Parathyroid adenoma (tissue), 2 donors: ENCODE measurements at regions not wholly inside any gene's neighbourhood (a gene's known extent, or its start where the extent isn't known, plus 50 kb on each side); places are given as distances from the start of the nearest gene placed in this dataset.

Experiments
- H2AFZ ChIP-seq: fragments of 300-600 bp; sonication (generic); one replicate; pipeline ENCODE4 v1.7.0; 2017; ENCODE audit warnings: antibody characterized with exemption, mild to moderate bottlenecking
- H3K27ac ChIP-seq: fragments of 300-600 bp; sonication (generic); one replicate; pipeline ENCODE4 v1.7.0; 2017
- H3K27me3 ChIP-seq: fragments of 300-600 bp; sonication (generic); one replicate; pipeline ENCODE4 v1.7.0; 2017; ENCODE audit warnings: low read length; ENCODE audit not compliant: control insufficient read depth, insufficient read depth
- H3K36me3 ChIP-seq: fragments of 300-600 bp; sonication (generic); one replicate; pipeline ENCODE4 v1.7.0; 2017; ENCODE audit warnings: low read length; ENCODE audit not compliant: control insufficient read depth, insufficient read depth
- H3K4me1 ChIP-seq: fragments of 300-600 bp; sonication (generic); one replicate; pipeline ENCODE4 v1.7.0; 2017; ENCODE audit warnings: control low read depth
- H3K4me2 ChIP-seq: fragments of 300-600 bp; sonication (generic); one replicate; pipeline ENCODE4 v1.7.0; 2017; ENCODE audit warnings: low read length
- H3K4me3 ChIP-seq: fragments of 300-600 bp; sonication (generic); one replicate; pipeline ENCODE4 v1.7.0; 2017; ENCODE audit warnings: low read depth, low read length
- H3K79me2 ChIP-seq: fragments of 300-600 bp; sonication (generic); one replicate; pipeline ENCODE4 v1.7.0; 2017; ENCODE audit warnings: control low read depth
- H3K9ac ChIP-seq: fragments of 300-600 bp; sonication (generic); one replicate; pipeline ENCODE4 v1.7.0; 2017; ENCODE audit warnings: mild to moderate bottlenecking
- H3K9me3 ChIP-seq: fragments of 300-600 bp; sonication (generic); one replicate; pipeline ENCODE4 v1.7.0; 2017; ENCODE audit warnings: low read length; ENCODE audit not compliant: control insufficient read depth
- CTCF ChIP-seq: fragments of 300-600 bp; sonication (generic); IDR thresholded peaks from one replicate; pipeline ENCODE4 v1.7.0; 2017; ENCODE audit warnings: antibody characterized with exemption, mild to moderate bottlenecking
- donor health status: primary hyperparathyroidism.

- Histone ChIP-seq H3K27me3 (no peaks in the 10 kb centered on the region), H3K4me3 (no peak overlapping the region), H3K9ac (no peak overlapping the region), H3K27ac (no peak overlapping the region), H3K9me3 (no peaks in the 10 kb centered on the region), H2AFZ (no peak overlapping the region), H3K79me2 (no peaks in the 10 kb centered on the region), H3K4me1 (no peaks in the 10 kb centered on the region), H3K36me3 (no peaks in the 10 kb centered on the region), H3K4me2 (no peak overlapping the region)
- TF ChIP-seq CTCF, result no peak
Measured at GRCh38 chr6:4516206-4516605, 260.0 kb upstream of the CDYL start.

- Histone ChIP-seq H3K4me3 (no peak overlapping the region), H3K36me3 (no peaks in the 10 kb centered on the region), H3K79me2 (no peaks in the 10 kb centered on the region), H3K4me1 (no peaks in the 10 kb centered on the region), H3K9ac (no peak overlapping the region), H2AFZ (no peak overlapping the region), H3K9me3 (no peaks in the 10 kb centered on the region), H3K27ac (no peak overlapping the region), H3K27me3 (no peaks in the 10 kb centered on the region), H3K4me2 (no peak overlapping the region)
- no peak for TF ChIP-seq CTCF
Measured at GRCh38 chr6:4513561-4513960, 262.6 kb upstream of the CDYL start.

GRCh38 chr6:4512051-4512471, 264.1 kb upstream of the CDYL start:
- H3K4me3 ChIP-seq, result no peak overlapping the region
- H3K4me1 ChIP-seq, result no peaks in the 10 kb centered on the region
- no peaks in the 10 kb centered on the region for H3K9me3 ChIP-seq
- no peak overlapping the region for H2AFZ ChIP-seq
- no peaks in the 10 kb centered on the region for H3K79me2 ChIP-seq
- H3K9ac ChIP-seq, result no peak overlapping the region
- H3K36me3 ChIP-seq, result no peaks in the 10 kb centered on the region
- H3K27ac ChIP-seq, result no peak overlapping the region
- H3K4me2 ChIP-seq, result no peak overlapping the region
- no peaks in the 10 kb centered on the region for H3K27me3 ChIP-seq
- no peak for TF ChIP-seq CTCF

- Histone ChIP-seq H3K4me1 (no peaks in the 10 kb centered on the region), H3K4me3 (no peak overlapping the region), H2AFZ (no peak overlapping the region), H3K36me3 (no peaks in the 10 kb centered on the region), H3K79me2 (no peaks in the 10 kb centered on the region), H3K27me3 (no peaks in the 10 kb centered on the region), H3K4me2 (no peak overlapping the region), H3K9ac (no peak overlapping the region), H3K27ac (no peak overlapping the region), H3K9me3 (no peaks in the 10 kb centered on the region)
- no peak for TF ChIP-seq CTCF
Measured at GRCh38 chr6:4511641-4512020, 264.6 kb upstream of the CDYL start.

- Histone ChIP-seq H3K4me3 (no peak overlapping the region), H3K27ac (no peak overlapping the region), H3K9ac (no peak overlapping the region), H3K4me2 (no peak overlapping the region), H2AFZ (no peak overlapping the region), H3K27me3 (no peaks in the 10 kb centered on the region), H3K79me2 (no peaks in the 10 kb centered on the region), H3K36me3 (no peaks in the 10 kb centered on the region), H3K9me3 (no peaks in the 10 kb centered on the region), H3K4me1 (no peaks in the 10 kb centered on the region)
- no peak for TF ChIP-seq CTCF
Measured at GRCh38 chr6:4510906-4511640, 265.1 kb upstream of the CDYL start.
